Frontal cortex (tissue), 3 donors: ENCODE measurements at regions not wholly inside any gene's neighbourhood (a gene's known extent, or its start where the extent isn't known, plus 50 kb on each side); places are given as distances from the start of the nearest gene placed in this dataset.
"Not testable (repeated sequence)": the region's sequence is repeated elsewhere in the genome, so short reads cannot be mapped to it uniquely, and the experiment has no call there.

Experiments
- DNase-seq, 2 donors: peaks; one replicate each; pipeline ENCODE4 v3.0.0; 2012; ENCODE audit warnings: low spot score in 2 of 2
- FAIRE-seq: peaks from 2 replicates; lab custom pipeline; 2012; peaks lifted over from hg19 to GRCh38; lab: Jason Lieb, UNC
- donor health status: control.
- donor health status: control.
- donor health status: control.

GRCh38 chr4:186948361-186949242 is 224.9 kb upstream of the FAT1 start:
- FAIRE-seq (no peak), DNase-seq (no peak)

DNA sequence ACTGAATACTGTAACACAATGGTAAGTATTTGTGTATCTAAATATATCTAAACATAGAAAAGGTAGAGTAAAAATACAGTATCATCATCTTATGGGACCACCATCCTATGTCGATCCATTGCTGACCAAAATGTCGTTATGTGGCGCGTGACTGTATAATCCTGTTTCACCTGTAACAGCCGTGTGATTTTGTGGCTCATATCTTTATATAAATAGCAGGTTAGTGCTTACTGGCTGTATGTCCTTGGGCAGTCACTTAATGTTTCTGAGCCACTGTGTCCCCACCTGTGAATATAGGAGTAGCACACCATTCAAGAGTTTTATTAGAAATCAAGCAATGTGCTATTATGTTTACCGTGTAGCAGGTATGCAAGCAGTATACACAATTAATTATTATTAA is 226.2 kb upstream of the FAT1 start:
- DNase-seq: no peak
- FAIRE-seq: no peak

GRCh38 chr4:186952709-186953108 is 229.1 kb upstream of the FAT1 start:
- FAIRE-seq (no peak), DNase-seq (no peak)

- DNase-seq (no peak), FAIRE-seq (no peak)
These were observed 230.1 kb upstream of the FAT1 start for GRCh38 chr4:186953599-186954260.

DNA sequence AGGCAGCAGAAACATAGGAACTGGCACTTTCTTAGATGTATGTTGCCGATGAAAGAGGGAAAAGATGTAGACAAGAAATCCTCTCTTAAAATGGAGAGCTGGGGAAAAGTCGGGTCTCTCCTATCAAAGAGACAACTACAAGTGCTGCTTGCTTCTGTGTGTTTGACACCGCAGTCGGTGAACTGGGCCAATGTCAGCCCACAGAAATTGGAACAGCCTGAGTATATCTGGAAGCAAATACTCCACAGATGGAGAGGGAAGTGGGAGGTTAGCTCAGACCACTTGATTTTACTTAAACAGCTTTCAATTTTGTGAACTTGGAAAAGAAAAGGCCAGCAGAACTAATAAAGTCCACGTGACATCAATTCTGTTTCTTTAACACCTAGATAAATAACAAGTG is 230.9 kb upstream of the FAT1 start:
- FAIRE-seq: no peak
- DNase-seq: no peak

DNA sequence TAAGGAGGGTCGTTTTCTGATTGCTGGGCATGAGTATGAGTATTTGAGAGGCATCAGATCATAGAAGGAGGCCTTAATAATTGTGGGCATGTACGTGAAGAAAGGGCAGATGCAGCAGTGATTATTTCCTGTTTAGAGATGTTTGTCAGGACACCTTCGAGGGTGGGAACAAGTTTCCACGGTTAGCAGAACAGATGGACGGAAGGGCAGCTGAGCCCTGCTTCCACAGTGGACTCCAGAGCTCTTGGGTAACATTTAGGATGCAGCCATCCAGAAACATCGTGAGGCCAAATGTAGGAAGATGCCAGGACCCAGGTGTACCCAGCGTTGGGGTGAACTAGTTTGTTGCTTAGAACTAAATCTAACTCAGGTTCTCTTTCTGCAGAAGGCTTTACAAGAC is 231.3 kb upstream of the FAT1 start:
- FAIRE-seq: no peak
- no peak for DNase-seq

DNA sequence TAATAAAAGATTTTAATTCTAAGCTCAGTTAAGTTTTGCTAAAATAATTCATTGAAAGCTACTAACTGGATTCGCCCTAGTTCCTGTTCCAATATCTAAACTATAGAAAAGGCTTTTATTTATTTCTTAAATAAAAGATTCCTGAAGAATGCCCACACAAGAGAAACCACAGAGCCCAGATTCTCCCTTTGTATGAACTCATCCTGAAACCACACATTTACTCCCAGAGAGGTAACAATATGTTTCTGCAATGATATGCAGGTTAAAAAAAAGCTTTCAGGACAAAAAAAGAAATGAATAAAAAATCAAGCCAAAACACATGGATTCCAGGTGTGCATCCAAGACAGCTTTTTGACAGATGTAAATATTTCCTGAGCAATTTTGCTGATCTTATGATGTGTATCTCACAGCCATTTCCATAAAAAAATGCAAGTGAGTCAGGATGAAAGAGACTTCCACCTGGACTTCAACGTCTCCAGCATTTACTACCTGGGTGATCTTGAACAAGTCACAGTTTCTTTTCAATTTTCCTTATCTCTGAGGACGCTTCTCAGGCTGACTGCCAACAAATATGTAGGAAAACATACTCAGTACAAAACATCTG is 234.4 kb upstream of the FAT1 start:
- FAIRE-seq (no peak), DNase-seq (no peak)

DNA sequence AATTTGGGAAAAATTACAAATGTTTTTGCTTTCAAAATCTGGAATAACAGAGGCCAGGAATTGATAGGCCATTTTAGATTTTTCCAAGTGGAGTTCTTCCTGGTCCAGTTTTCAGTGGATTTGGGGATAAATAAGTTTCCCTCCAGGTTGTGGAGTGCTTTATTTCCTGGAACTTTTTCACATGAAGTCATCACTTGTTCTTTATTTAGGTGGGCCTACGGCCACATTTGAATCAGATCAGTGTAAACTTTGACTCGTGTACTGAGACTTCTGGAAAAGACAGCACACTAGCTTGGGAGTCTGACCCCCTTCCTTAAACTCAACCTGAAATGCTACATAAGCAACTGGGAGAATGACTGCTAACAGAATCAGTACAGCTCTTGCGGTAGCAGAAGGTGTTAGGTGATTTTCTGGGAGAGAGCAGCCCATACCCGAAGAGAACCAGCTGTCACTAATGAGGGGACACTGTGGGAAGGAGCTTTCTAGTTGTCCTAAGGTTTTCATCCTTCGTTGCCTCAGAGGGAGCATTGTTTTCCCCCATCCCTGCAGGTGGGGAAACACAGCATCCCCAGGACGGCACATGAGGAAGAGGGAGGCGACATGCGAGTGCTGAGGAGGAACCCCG is 235.2 kb upstream of the FAT1 start:
- DNase-seq (no peak), FAIRE-seq (no peak)

- DNase-seq: no peak
These were observed 256.5 kb upstream of the FAT1 start for GRCh38 chr4:186979961-186980745.

DNA sequence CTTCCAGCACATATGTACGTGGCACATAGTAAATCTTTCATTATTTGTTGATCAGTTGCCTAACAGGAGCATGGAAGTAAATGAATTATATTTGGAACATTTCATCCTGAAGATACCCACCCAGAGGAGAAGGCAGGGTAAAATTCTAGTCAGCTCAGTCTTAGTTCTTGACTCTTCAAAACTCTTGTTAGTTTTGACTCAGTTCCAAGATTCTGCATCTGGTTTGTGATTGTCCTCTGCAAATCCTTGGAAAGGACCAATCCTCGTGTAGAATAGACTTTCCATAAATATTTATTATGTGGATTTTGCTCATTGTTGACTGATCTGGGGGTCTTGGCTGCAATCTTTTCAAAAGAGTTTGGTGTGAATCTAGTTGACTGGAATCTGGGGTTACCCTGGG is 257.5 kb upstream of the FAT1 start:
- no peak for DNase-seq
- no peak for FAIRE-seq

More at GRCh38 chr4:186979961-186980745, 256.5 kb upstream of the FAT1 start:
- no peak for FAIRE-seq

DNA sequence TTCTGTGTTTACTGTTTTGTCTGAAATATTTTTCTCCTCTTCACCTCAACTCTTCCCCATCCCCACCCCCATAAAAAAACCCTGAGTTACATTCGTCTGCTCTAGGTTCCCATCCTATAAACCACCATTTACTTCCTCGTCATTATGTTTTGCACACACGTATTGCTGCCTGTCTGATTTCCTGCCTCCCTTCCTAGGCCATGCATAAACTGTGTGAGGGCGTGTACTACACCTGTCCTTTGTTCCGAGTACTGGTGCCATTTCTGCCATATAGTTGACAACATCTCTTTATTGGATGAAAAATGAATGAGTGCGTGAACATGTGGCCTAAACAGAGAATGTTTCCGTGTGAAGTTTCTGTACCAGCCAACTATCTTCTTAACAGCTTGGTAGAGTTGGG is 258.5 kb upstream of the FAT1 start:
- DNase-seq: no peak
- FAIRE-seq: no peak

- FAIRE-seq: no peak
- DNase-seq: no peak
These were observed 260.5 kb upstream of the FAT1 start for GRCh38 chr4:186984105-186984644.

- no peak for DNase-seq
- no peak for FAIRE-seq
These were observed 276.0 kb upstream of the FAT1 start for GRCh38 chr4:186999686-187000085.

DNA sequence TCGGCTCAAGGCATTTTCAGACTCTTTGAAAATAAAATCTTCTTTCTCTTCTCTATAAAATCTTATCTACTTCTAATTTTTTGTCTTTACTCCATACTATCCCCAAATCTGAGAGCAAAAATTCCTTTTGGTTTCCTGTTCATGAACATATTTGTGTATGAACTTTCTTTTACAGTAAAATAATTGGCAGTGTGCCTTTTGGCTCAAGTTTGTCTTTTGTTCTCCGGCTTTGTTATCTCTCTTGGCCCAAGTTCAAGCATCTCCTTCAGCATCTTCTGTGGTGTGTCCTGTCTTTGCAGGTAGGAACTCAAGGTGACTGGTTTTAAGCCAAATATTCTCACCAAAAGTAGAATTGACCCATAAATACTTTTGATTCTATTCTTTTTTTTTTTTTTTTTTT is 276.6 kb upstream of the FAT1 start:
- FAIRE-seq (no peak), DNase-seq (no peak)

DNA sequence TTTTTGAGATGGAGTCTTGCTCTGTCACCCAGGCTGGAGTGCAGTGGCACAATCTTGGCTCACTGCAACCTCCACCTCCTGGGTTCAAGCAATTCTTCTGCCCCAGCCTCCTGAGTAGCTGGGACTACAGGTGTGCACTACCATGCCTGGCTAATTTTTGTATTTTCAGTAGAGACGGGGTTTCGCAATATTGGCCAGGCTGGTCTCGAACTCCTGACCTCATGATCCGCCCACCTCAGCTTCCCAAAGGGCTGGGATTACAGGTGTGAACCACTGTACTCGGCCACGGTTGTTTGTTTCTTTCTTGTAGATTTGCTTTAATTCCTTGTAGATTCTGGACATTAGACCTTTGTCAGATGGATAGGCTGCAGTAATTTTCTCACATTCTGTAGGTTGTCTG is 278.5 kb upstream of the FAT1 start:
- not testable (repeated sequence) for FAIRE-seq, DNase-seq

- no peak for DNase-seq
- no peak for FAIRE-seq
These were observed 281.0 kb upstream of the FAT1 start for GRCh38 chr4:187004628-187005027.

DNA sequence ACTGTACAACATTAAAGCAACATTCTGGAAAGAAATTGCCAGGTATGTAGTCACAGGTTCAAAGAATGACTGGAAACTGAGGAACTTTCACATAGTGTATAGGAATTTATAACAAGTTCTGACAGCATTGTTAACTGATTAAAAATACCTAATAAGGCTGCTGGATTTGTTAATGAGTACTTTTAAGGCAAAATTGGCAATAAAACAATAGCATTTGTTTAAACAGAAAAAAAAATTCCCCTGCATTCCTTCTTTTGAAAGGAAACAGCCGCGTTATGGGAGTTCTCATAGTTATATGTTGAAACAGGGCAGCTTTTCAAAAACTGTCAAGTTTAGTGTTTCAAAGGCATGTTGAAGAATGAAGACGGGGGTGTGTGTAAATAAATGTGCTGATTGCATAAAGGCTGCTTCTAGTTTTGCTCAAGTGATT is 282.5 kb upstream of the FAT1 start:
- FAIRE-seq: no peak
- no peak for DNase-seq

GRCh38 chr4:187010052-187010451 is 286.4 kb upstream of the FAT1 start:
- DNase-seq: no peak
- no peak for FAIRE-seq

DNA sequence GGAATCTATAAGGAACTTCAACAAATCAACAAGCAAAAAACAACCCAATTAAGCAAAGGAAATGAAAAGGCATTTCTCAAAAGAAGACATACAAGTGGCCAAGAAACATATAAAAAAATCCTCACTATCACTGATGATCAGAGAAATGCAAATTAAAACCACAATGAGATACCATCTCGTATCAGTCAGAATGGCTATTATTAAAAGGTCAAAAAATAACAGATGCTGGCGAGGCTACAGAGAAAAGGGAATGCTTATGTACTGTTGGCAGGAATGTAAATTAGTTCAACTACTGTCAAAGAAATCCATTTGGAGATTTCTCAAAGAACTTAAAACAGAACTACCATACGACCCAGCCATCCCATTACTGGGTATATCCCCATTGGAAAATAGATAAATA is 292.4 kb upstream of the FAT1 start:
- FAIRE-seq: no peak
- DNase-seq: no peak

DNA sequence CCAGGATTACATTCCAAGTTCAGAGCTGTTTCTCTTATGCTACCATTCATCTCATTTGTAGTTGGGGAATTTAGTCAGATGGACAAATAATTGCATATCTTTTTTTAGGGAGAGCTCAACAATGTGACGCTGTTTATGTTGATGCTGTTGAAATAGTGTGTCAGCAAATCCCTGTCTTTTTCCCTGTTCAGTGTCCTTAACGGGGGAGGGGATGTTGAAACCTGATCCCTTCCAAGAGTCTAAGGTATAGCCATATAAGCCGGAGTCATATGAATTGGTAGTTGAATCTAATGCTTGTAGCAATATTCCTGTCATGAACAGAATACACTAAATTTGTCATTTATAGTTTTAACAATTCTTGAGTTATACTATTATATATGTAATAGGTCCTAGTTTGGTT is 293.5 kb upstream of the FAT1 start:
- FAIRE-seq (no peak), DNase-seq (no peak)
